ELF-1 (cell line): ENCODE measurements at regions not wholly inside any gene's neighbourhood (a gene's known extent, or its start where the extent isn't known, plus 50 kb on each side); places are given as distances from the start of the nearest gene placed in this dataset.

Experiments
- DNase-seq: peaks from one replicate; pipeline ENCODE4 v3.0.0-alpha.2; 2016; ENCODE audit warnings: low read depth, low spot score

DNA sequence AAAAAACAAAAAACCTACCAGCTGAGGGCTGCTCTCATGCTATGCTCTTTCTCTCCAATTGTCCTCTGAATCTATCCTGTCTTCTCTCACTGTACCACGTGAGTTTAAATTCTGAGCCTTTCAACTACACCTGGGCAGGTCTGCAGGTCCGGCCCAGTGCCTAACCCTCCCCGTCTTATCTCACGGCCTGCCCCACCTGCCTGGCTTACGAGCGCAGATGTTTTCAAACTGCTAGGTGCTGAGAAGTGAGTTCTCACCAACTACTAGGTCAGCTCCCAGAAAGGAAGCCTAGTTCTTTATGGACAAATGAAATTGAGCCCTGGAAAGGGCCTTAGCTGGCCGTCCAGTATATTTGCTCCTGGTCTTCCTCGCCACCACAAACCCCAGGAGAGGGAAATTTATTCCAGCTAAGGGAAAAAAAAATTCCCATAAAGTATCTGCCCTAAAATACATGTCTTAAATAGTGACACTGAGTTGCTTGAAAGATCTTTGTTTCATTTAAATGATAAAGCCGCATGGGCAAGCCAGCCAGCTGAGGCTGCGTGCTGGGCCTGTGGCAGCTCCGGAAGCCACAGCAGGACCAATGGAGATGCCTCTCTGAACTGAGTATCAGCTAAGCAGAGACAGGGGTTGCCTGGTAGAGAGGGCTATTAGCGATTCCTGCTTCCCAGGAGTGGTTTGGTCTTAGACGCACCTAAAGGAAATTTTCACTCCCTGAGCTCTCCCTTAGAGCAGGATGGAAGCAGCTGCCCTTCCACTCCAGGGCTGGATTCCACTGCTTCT lies 92.5 kb upstream of the NCK2 start:
- peak; percentile 18 for DNase-seq

DNA sequence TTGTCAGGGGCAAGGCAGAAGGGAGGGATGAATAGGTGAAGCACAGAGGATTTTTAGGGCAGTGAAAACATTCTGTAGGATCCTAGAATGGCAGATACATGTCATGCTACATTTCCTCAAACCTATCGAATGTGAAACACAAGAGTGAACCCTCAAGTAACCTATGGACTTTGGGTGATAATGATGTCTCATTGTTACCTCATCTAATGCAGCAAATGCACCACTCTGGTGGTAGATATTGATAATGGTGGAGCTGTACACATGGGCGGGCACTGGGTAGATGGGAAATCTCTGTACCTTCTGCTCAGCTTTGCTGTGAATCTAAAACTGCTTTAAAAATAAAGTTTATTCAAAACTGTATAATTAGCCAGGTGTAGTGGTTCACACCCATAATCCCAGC lies 95.2 kb upstream of the NCK2 start:
- DNase-seq = no peak

DNA sequence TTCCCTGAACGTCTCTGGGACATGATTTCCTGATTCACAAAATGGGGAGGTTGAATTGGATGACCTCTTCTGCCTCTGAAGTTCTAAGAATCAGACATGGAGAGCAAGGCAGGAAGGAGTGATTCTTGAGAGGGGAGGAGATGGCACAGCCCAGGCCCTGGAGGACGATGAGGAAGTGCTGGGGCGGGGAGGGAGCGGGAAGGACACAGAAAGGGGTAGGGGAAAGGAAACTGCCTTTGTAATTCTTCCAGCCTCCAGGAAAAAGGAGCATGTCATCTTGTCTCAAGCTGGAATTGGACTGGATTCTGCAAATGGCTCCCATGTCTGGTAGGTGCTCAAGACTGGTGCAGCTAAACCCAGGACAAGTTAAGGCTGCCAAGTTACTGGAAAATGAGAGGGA lies 97.0 kb upstream of the NCK2 start:
- no peak for DNase-seq

DNA sequence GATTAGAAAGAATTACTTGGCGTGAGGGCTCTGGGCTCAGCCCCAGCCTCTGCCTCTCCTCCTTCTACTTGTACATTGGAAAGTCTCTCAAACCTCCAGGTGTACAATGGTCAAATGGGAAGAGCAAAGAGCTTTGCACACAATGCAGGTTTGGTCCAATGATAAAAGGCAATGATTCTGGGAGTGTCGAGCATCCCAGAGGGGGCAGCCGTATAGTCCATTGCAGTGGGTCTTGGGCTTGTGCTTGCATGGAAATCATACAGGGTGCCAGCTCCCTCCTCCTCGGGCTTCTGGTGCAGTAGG lies 98.0 kb upstream of the NCK2 start:
- no peak for DNase-seq

DNA sequence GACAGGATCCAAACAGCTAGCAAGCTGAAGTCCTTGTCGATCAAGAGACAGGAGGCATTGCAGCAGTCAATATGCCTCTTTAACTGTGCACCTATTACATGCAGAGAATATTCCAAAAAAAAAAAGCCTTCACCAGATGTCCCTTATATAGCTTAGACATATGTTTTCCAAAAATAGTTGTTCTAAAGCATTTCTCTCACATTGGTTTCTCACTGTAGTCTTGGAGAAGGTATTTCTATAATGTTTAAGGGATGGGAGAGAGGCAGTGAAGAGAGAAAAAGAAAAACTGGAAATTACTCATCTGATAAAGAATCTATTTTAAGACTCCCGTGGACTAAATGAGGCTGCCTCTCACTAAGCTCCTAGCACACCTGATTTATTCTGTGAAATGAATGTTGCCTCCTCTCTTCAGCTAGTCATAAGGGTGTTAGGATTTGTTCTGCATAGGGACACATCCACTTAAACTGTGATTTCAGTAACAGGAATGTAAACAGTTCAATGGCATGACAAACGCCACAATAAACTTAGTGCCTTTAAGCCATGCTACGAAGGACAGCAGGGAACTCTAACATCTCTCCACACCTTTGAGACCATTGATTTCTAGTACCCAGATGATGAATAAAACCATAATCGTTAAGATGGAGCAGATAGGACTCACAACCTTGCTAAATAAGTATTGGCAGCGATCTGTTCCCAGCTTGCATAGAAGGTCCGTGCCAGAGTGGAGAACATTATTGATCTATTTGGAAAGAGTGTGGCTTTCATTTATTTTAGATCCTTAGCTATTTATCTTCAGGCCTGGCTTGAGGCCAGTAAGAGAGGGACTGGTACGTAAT lies 98.6 kb upstream of the NCK2 start:
- DNase-seq = no peak

DNA sequence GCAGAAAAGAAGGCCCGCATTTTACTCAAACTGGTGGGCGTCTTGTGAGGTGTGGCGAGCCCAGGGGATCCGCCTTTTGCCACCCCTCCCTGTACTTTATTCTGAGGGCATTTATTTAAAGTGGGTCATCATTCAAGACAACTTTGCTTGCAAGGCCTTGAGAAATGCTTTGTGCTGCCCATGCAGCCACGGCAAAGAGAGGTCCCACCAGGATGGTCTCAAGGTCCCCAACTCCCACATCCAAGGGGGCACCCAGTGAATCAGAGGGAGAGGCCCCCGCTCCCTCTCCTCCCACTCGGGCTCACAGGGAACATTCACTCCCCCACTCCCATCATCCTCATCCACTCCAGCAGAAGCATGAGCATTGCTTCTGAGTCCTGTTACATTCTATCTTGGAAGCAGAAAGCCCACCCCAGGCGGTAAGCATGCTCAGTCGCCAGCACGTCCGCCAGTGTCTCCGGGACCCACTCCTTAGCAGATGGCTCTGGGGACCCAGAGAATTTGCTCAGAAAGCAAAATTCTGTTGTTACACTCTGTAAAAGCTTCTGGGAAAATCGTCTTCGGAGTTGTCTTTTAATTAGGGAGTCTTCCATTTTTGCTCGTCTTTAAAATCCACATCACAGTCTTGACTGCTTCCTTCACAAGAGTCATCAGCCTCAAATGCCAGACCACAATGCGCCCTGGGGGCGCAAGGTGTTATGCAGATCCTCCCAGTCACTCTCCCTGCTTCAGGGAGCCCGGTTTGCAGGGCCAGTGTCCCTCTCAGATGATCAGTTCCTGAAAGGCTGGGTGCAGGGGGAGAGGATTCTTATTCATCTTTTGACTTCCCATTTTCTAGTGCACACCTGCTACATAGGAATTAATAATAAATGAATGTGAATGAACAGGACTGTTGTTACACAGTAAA lies 99.4 kb upstream of the NCK2 start:
- DNase-seq = peak; percentile 87

DNA sequence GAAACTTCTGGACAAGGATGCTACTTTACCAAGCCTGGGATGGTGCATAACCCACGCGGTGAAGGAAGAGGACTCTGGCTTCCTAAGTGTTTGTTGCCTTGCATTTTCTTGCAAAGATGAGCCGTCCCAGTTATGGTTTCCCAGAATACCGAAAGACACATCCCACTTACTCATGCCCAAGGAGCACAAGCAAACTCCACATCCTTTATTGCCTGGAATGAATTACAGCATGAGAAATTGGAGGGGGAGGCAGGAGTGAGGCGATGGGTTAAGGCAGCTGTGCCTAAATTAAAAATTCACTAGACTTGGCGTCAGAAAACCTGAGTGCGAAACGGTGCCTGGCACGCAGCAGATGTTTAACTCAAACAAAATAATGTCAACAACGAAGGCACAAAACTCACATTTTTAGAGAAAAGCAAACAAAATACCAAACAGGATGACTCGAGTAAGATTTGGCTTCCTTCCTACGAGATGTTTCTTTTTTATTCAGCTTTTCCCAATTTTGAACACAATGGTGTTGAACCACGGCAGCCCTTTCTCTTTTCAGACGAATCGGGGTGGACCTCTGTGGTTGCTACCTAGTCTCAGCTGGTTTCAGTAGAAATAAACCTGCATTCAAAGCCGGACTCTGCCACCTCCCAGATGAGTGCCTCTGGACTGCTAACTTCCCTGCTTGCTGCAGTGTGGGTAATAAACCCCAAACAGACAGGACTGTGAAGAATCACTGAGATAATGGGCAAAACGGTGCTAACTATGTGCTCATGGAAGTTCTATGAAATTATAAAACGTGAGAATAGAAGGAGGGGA lies 100.3 kb upstream of the NCK2 start:
- DNase-seq = no peak

DNA sequence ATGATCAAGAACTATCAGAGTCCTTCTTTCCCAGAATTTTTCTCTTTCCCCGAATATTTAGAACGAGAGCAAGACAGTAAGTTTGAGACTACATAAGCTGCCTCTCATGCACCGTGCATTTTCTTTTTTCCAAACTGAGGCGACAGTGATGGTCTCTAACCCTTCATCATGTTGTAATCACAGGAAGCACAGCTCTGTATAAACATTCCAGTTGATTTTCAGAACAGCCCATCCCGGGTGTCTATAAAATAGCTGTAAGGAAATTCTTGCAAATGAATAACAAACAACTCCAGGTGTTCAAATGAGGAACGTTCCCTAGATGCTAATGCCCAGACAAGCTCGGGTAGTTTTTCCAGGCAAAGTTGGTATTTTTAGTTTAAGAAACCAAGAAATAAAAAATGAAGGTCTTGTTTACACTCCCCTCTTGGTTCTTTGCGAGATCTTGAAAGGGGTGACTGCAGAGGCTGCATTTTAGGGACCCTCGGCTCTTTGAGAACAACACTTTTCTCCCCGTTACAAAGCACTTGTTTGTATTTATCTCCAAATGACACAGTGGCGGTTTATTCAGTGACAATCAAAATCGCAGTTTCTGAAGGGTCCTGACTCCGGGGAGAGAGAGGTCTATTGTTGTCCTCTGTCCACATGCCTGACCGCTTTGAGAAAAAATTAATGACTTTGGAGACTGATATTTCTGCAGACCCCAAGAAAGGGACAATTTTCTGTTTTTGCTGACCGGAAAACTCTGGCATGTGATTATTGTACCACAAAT lies 101.1 kb upstream of the NCK2 start:
- DNase-seq = no peak

DNA sequence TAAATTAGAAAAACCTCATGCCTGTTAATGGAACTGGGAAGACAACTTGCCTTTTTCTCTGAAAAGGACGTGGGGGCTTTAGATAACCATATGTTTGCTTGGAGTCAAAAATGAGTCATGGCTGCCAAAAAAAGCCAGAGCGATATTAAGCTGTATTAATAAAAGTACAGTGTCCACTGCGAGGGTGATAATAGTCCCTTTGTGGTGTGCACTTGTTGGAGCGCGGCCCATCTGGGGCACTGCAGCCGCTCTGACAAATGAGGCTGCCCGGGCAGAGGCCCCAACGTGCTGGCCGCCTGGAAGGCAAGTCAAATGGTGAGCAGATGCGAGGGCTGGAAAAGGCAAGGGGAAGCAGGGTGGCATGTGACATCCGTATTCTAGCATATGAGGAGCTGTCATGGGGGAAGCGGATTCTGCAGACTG lies 103.3 kb upstream of the NCK2 start:
- no peak for DNase-seq

DNA sequence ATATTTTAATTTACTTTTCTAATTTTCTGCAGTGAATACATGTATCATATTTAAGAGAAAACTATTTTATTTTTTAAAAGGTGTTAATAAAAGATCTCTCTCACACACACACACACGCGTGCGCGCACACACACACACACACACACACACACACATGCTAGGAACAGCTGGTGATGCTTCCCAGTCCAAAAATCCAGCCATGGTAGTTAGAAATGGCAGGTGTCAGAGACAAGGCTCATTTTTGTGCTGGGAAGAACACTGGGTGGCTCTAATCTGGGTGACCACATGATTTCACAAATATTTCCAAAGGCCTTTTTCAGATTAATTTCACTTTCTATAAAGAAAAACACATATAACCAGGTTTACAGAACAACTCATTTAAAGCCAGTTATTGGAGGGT lies 104.5 kb upstream of the NCK2 start:
- DNase-seq = no peak

DNA sequence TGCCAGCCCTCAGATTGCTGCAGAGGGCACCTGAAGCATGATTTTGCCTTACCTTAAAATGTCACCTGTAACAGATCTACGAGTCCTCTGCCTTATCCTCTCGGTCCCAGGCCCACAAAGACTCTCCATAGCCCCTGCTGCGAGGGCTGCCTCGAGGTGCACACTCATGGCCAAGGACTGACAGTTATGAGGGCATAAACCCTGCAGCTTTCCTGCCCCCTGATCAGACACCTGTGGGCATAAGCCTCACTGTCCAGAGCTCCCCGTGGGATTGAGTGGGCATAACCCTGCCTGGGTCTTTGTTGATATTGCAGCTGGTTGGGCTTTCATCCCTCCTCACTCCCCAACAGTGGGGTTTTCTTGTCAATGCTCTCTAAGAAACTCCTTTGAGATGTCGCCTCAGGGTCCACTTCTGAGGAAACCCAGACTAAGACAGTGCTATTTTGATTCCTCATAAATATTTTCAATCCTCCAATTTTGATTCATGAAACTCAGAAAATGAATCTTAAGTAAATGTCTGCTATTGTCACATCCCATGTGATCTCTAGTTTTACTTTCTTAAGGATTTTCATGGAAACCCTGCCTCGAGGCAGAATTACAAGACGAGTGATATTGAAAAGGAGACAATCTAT lies 108.5 kb upstream of the NCK2 start:
- DNase-seq = peak; percentile 26

DNA sequence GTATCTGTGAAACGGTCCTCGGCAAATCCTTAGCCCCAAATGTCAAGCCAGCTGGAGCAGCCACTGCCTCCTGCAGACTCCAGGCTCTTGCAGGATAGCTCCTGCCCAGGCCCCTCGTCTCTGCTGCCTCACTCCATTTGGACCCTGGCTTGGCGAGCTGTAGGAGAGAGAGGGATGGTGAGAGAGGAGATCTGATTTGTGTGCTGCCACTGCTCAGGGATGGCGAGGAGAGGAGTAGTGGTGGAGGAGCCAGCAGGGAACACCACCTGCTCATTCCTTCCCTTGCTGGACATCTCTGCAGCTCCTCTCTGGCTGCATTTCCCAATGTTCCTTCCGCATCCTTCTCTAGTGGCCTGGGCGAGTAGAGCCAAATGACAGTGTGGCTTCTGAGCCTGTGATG lies 109.1 kb upstream of the NCK2 start:
- DNase-seq = no peak

DNA sequence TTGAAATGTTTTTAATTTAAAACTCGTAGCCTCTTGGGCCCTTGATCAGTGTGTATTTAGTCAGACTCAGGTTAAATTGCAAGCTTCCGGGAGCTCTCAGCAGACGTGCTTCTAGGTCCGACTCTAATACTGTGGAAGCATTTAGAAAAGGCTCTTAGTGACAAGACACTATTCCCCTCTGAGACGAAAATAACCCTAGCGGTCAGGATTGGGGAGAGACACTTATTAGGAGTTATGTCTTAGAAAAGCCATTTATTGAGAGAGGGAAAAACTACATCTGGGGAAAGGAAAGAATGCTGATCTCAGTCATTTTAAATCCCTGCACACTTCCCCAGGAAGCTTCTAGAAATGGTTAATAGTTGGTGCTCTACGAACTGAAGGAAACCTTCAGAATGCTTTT lies 110.5 kb upstream of the NCK2 start:
- no peak for DNase-seq

DNA sequence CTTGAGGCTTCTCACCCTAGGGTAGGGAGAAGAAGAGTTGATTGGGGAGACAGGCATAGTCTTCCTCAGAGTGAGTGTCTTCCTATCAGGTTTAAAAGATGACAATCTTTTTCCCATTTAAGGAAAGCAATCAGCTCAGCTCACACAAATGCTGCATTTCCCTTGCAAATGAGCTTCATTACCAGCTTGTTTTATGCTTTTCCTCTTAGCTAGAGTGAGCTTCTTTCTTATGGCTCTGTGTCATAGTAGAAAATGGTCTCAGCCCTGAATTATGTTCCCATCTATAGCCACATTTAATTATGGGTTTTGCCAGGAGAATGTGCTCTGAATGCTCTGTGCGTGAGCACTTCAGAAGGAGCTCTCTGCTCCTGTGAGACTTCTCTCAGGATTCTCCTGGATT lies 112.8 kb upstream of the NCK2 start:
- no peak for DNase-seq

DNA sequence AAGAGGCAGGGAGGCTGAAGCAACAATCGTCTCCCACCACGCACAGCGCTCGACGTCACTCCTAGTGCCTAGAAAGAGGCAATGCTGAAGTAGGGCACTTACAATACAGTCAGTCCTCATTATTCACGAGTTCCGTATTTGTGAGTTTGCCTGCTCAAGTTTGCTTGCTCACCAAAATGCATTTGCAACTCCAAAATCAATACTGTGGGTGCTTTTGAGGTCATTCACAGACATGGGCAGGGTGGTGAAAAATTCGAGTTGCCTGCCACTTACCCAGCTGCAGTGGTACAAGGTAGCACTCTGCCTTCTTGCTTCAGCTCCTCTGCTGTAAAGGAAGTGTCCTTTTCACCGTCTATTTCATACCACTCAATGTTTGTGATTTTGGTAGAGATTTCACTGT lies 113.7 kb upstream of the NCK2 start:
- no peak for DNase-seq

DNA sequence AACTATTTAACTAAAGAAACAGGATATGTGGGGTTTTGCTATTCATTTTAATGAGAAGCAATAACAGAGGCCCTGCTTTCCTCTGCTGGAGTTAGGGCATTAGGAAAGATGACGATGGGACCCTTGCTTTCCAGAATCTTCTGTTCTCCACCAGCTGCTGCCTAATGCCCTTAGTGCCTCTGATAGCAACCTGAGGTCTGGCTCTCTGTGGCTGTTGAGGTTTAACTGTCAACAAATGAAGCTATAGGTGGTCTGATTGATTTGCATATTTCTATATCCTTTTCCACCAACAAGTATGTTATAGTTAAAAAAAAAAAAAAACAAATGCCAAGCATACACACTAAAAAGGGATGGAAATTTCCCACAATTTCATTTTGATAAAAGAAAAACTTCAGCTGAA lies 115.1 kb upstream of the NCK2 start:
- DNase-seq = no peak

DNA sequence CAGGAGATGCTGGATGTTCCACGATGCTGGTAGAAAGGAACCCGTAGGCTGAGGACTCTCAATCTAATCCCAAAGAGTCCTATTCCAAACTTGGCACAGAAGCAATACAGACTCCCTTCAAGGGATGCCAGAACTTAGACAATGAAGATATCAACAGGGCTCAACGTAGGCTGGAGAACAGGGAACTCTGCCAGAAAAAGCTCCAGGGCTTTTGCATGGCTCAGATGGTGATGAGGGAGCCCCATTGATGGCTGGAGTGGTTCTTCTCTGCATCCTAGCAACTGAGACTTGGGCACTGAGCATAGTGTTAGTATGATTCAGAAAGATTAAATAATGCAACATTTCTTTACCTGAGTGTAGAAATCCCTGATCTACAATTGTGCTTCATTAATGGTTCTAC lies 117.2 kb upstream of the NCK2 start:
- DNase-seq = no peak

DNA sequence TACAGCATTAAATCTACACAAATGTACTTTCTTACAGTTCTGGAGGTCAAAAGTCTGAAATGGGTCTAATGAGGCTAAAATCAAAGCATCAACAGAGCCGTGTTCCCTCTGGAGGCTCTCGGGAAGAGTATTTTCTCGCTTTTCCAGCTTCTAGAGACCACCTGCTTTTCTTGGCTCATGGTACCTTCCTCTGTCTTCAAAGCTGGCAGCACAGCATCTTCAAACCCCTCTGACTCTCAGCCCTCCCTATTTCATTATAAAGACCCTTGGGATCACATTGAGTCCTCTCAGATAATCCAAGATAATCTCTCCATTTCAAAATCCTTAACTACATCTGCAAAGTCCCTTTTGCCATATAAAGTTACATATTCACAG lies 117.8 kb upstream of the NCK2 start:
- no peak for DNase-seq

DNA sequence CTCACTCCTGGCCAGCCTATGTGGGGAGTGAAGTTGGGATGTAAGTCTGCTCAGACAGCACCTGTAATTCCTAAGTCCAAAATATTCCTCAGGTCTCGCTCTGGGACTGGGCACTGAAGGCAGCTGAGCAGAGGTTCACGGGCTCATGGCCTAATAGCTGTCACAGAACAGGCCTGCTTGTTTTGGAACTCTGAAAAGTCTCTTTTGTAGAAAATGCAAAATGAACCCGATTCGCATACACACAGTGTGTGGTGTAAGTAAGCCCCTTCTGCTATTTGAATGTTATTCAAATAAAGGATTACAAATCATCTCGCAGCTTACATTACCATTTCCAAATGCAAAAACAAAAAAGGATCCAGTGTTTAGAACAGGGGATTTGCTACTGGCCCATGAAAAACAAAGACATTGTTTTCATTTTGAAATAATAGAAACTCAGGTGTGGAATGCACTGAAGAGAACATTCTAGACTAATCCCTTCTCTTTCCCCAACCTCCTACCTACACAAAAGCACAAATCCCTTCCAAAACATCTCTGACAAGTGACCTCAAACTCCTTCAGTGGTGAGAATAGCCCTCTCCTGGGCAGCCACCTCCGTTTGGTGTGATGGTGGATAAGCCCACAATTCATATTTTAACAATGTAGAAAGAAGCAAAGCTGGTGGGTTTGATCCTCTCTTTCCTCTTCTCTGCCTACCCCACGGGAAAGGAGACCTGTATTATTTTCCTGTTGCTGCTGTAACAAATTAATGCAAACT lies 118.3 kb upstream of the NCK2 start:
- DNase-seq = no peak

DNA sequence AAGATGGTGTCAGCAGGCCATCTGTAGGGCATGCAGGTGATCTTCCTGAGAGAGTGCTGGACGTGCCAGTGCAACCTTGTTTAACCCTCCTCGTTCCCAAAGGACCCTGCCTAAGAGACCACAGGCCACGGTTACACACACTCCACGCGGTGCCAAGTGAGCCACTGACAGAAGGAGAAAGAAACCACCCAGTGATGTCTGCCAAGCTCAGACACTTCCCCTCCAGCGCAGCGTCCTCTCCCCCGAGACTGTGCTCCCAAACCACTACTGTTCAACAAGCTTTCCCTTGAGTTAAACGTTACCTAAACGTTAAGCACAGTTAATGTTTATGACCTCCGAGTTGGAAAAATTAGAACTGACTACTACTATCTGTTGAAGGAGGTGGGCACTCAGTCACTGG lies 119.1 kb upstream of the NCK2 start:
- no peak for DNase-seq
